Uterus (tissue), 3 donors: ENCODE measurements at regions not wholly inside any gene's neighbourhood (a gene's known extent, or its start where the extent isn't known, plus 50 kb on each side); places are given as distances from the start of the nearest gene placed in this dataset.

Experiments used
- DNase-seq, 2 donors: peaks; one replicate each; pipeline ENCODE4 v3.0.0-alpha.2; 2019 to 2020
- H3K27ac ChIP-seq, 2 donors: fragments of 200-600 bp; sonication (generic); 1 replicate in 1 of 2; 2 replicates in 1 of 2; pipeline ENCODE4 v1.5.1; 2016 to 2018
- H3K27me3 ChIP-seq, 2 donors: fragments of 200-600 bp; sonication (generic); one replicate each; pipeline ENCODE4 v1.5.1; 2018 to 2019; ENCODE audit warnings: control low read depth in 1 of 2
- H3K36me3 ChIP-seq, 2 donors: fragments of 200-600 bp; sonication (generic); one replicate each; pipeline ENCODE4 v1.5.1; 2019; ENCODE audit warnings: control low read depth in 1 of 2
- H3K4me1 ChIP-seq, 2 donors: fragments of 200-600 bp; sonication (generic); one replicate each; pipeline ENCODE4 v1.5.1; 2018 to 2019; ENCODE audit warnings: control low read depth in 1 of 2
- H3K4me3 ChIP-seq, 2 donors: fragments of 200-600 bp; sonication (generic); 1 replicate in 1 of 2; 2 replicates in 1 of 2; pipeline ENCODE4 v1.5.1; 2018 to 2019; ENCODE audit warnings: mild to moderate bottlenecking in 1 of 2
- H3K9me3 ChIP-seq, 2 donors: fragments of 200-600 bp; sonication (generic); one replicate each; pipeline ENCODE4 v1.5.1; 2019; ENCODE audit warnings: control low read depth in 1 of 2
- CTCF ChIP-seq, 4 experiments: fragments of 200-600 bp in 2 of 4; fragments of 450-650 bp in 2 of 4; sonication (generic) in 2 of 4; IDR thresholded peaks; one replicate each; pipeline ENCODE4 v1.5.1; 2016 to 2019; ENCODE audit warnings: antibody characterized with exemption in 4 of 4, mild to moderate bottlenecking in 2 of 4, moderate library complexity in 1 of 4
- POLR2A ChIP-seq, 2 donors: fragments of 450-650 bp; IDR thresholded peaks; one replicate each; pipeline ENCODE4 v1.6.1; 2016; ENCODE audit warnings: antibody characterized with exemption in 2 of 2, mild to moderate bottlenecking in 1 of 2, moderate library complexity in 1 of 2
- intact Hi-C: fragments of 100-400 bp; cut with DNase I; formaldehyde crosslinking; loops from one replicate; pipeline ENCODE4 v1.15.1; 2023; ENCODE audit warnings: low total_unique reads
- donor health status: DM: yes; HTN: yes; CAD: no.

- intact Hi-C loops, result no loop called here
- Histone ChIP-seq H3K27me3 (no peaks in the 10 kb centered on the region), H3K36me3 (no peaks in the 10 kb centered on the region), H3K4me1 (no peaks in the 10 kb centered on the region), H3K9me3 (no peaks in the 10 kb centered on the region), H3K27ac (no peak overlapping the region), H3K4me3 (no peak overlapping the region)
- TF ChIP-seq POLR2A (IDR thresholded peaks at IDR 0.05), result no peak
- no peak for TF ChIP-seq CTCF (IDR thresholded peaks at IDR 0.05)
- DNase-seq, result no peak
Observed at GRCh38 chr1:18568489-18568888, 62.2 kb upstream of the PAX7 start.

GRCh38 chr1:18569251-18569650 is 61.4 kb upstream of the PAX7 start:
- Histone ChIP-seq H3K4me1 (no peaks in the 10 kb centered on the region), H3K9me3 (no peaks in the 10 kb centered on the region), H3K4me3 (no peak overlapping the region), H3K27ac (no peak overlapping the region), H3K36me3 (no peaks in the 10 kb centered on the region), H3K27me3 (no peaks in the 10 kb centered on the region)
- DNase-seq, result no peak
- no peak for TF ChIP-seq CTCF (IDR thresholded peaks at IDR 0.05)
- TF ChIP-seq POLR2A (IDR thresholded peaks at IDR 0.05), result no peak
- intact Hi-C loops, result no loop called here

GRCh38 chr1:18569811-18570545 is 60.7 kb upstream of the PAX7 start:
- no peaks in the 10 kb centered on the region for H3K9me3 ChIP-seq
- no peaks in the 10 kb centered on the region for H3K27me3 ChIP-seq
- no peaks in the 10 kb centered on the region for H3K36me3 ChIP-seq
- intact Hi-C loops, result no loop called here
- DNase-seq, result no peak
- H3K4me3 ChIP-seq, result no peak overlapping the region
- H3K4me1 ChIP-seq, result no peaks in the 10 kb centered on the region
- H3K27ac ChIP-seq, result no peak overlapping the region
- TF ChIP-seq CTCF (IDR thresholded peaks at IDR 0.05), result no peak

- intact Hi-C loops, result no loop called here
- no peak overlapping the region for H3K27ac ChIP-seq
- no peak overlapping the region for H3K4me3 ChIP-seq
- no peaks in the 10 kb centered on the region for H3K4me1 ChIP-seq
- no peak for TF ChIP-seq CTCF (IDR thresholded peaks at IDR 0.05)
- no peak for TF ChIP-seq POLR2A (IDR thresholded peaks at IDR 0.05)
- H3K36me3 ChIP-seq, result no peaks in the 10 kb centered on the region
- no peak for DNase-seq
- no peaks in the 10 kb centered on the region for H3K9me3 ChIP-seq
- H3K27me3 ChIP-seq, result no peaks in the 10 kb centered on the region
Observed at GRCh38 chr1:18571275-18571674, 59.4 kb upstream of the PAX7 start.

GRCh38 chr1:18572022-18572880 is 58.4 kb upstream of the PAX7 start:
- no peak overlapping the region for H3K4me3 ChIP-seq
- H3K27me3 ChIP-seq, result no peaks in the 10 kb centered on the region
- H3K4me1 ChIP-seq, result no peaks in the 10 kb centered on the region
- TF ChIP-seq CTCF (IDR thresholded peaks at IDR 0.05) (no peak), POLR2A (IDR thresholded peaks at IDR 0.05) (no peak)
- no peaks in the 10 kb centered on the region for H3K9me3 ChIP-seq
- intact Hi-C loops, result no loop called here
- no peaks in the 10 kb centered on the region for H3K36me3 ChIP-seq
- no peak overlapping the region for H3K27ac ChIP-seq
- DNase-seq, result no peak
